Ascending aorta (tissue), 2 donors: ENCODE measurements at regions not wholly inside any gene's neighbourhood (a gene's known extent, or its start where the extent isn't known, plus 50 kb on each side); places are given as distances from the start of the nearest gene placed in this dataset.

Experiments used
- DNase-seq, 2 donors: peaks; one replicate each; pipeline ENCODE4 v3.0.0-alpha.2; 2019; ENCODE audit warnings: low spot score in 2 of 2
- H3K27ac ChIP-seq, 2 donors: fragments of 200-600 bp; sonication (generic); one replicate each; pipeline ENCODE4 v1.5.1; 2016 to 2017; ENCODE audit warnings: mild to moderate bottlenecking in 1 of 2
- H3K27me3 ChIP-seq: fragments of 200-600 bp; sonication (generic); one replicate; pipeline ENCODE4 v1.5.1; 2017
- H3K36me3 ChIP-seq, 2 donors: fragments of 200-600 bp; sonication (generic); one replicate each; pipeline ENCODE4 v1.5.1; 2016
- H3K4me1 ChIP-seq, 2 donors: fragments of 200-600 bp; sonication (generic); one replicate each; pipeline ENCODE4 v1.5.1; 2016 to 2017; ENCODE audit warnings: mild to moderate bottlenecking in 1 of 2
- H3K4me3 ChIP-seq, 2 donors: fragments of 200-600 bp; sonication (generic); one replicate each; pipeline ENCODE4 v1.5.1; 2016 to 2017; ENCODE audit warnings: mild to moderate bottlenecking in 1 of 2
- H3K9me3 ChIP-seq, 2 donors: fragments of 200-600 bp; sonication (generic); one replicate each; pipeline ENCODE4 v1.5.1; 2016
- CTCF ChIP-seq, 3 experiments: fragments of 200-600 bp in 2 of 3; fragments of 450-650 bp in 1 of 3; sonication (generic) in 2 of 3; IDR thresholded peaks; one replicate each; pipeline ENCODE4 v1.5.1; 2016 to 2019; ENCODE audit warnings: antibody characterized with exemption in 3 of 3, mild to moderate bottlenecking in 1 of 3, moderate library complexity in 1 of 3
- intact Hi-C: fragments of 100-400 bp; cut with DNase I; formaldehyde crosslinking; loops from one replicate; pipeline ENCODE4 v1.15.1; 2023

- Histone ChIP-seq H3K4me3 (no peak overlapping the region), H3K36me3 (no peaks in the 10 kb centered on the region), H3K4me1 (peaks cover 11% of the 10 kb centered on the region in 2 donors), H3K9me3 (no peaks in the 10 kb centered on the region), H3K27me3 (no peaks in the 10 kb centered on the region), H3K27ac (no peak overlapping the region)
- intact Hi-C loops, result no loop called here
- no peak for TF ChIP-seq CTCF (IDR thresholded peaks at IDR 0.05)
- DNase-seq, result no peak
Observed at GRCh38 chr6:37106982-37107491, 62.9 kb upstream of the PIM1 start.

- DNase-seq, result no peak
- Histone ChIP-seq H3K4me1 (no peaks in the 10 kb centered on the region), H3K4me3 (no peak overlapping the region), H3K36me3 (no peaks in the 10 kb centered on the region), H3K27me3 (no peaks in the 10 kb centered on the region), H3K9me3 (no peaks in the 10 kb centered on the region), H3K27ac (no peak overlapping the region)
- intact Hi-C loops, result no loop called here
- no peak for TF ChIP-seq CTCF (IDR thresholded peaks at IDR 0.05)
Observed at GRCh38 chr6:37109714-37110499, 60.0 kb upstream of the PIM1 start.

- no peaks in the 10 kb centered on the region for H3K36me3 ChIP-seq
- no peak for DNase-seq
- H3K27me3 ChIP-seq, result no peaks in the 10 kb centered on the region
- intact Hi-C loops, result no loop called here
- no peak for TF ChIP-seq CTCF (IDR thresholded peaks at IDR 0.05)
- H3K4me1 ChIP-seq, result no peaks in the 10 kb centered on the region
- no peak overlapping the region for H3K27ac ChIP-seq
- H3K4me3 ChIP-seq, result no peak overlapping the region
- H3K9me3 ChIP-seq, result no peaks in the 10 kb centered on the region
Observed at GRCh38 chr6:37110500-37111461, 59.2 kb upstream of the PIM1 start.

- TF ChIP-seq CTCF (IDR thresholded peaks at IDR 0.05), result no peak
- DNase-seq, result no peak
- intact Hi-C loops, result no loop called here
- Histone ChIP-seq H3K36me3 (no peaks in the 10 kb centered on the region), H3K9me3 (no peaks in the 10 kb centered on the region), H3K4me1 (no peaks in the 10 kb centered on the region), H3K27me3 (no peaks in the 10 kb centered on the region), H3K27ac (no peak overlapping the region), H3K4me3 (no peak overlapping the region)
Observed at GRCh38 chr6:37113976-37114375, 56.0 kb upstream of the PIM1 start.

- H3K27ac ChIP-seq, result no peak overlapping the region
- no peaks in the 10 kb centered on the region for H3K4me1 ChIP-seq
- DNase-seq, result no peak
- H3K4me3 ChIP-seq, result no peak overlapping the region
- no peaks in the 10 kb centered on the region for H3K9me3 ChIP-seq
- H3K36me3 ChIP-seq, result no peaks in the 10 kb centered on the region
- intact Hi-C loops, result no loop called here
- H3K27me3 ChIP-seq, result no peaks in the 10 kb centered on the region
- TF ChIP-seq CTCF (IDR thresholded peaks at IDR 0.05), result no peak
Observed at GRCh38 chr6:37114612-37115011, 55.3 kb upstream of the PIM1 start.
